Ishikawa (cell line): ENCODE measurements at regions not wholly inside any gene's neighbourhood (a gene's known extent, or its start where the extent isn't known, plus 50 kb on each side); places are given as distances from the start of the nearest gene placed in this dataset.

Source experiments
- CREB1 ChIP-seq: IDR thresholded peaks from 2 replicates; pipeline ENCODE4 v1.6.1; 2012; ENCODE audit warnings: low read depth
- EGR1 ChIP-seq: IDR thresholded peaks from 2 replicates; pipeline ENCODE4 v1.6.1; 2012
- RAD21 ChIP-seq: IDR thresholded peaks from 2 replicates; pipeline ENCODE4 v1.6.1; 2012; ENCODE audit warnings: low read depth
- TAF1 ChIP-seq: IDR thresholded peaks from 2 replicates; pipeline ENCODE4 v1.6.1; 2012; ENCODE audit warnings: low read depth, mild to moderate bottlenecking
- TF ChIP-seq, protein P1 (sequence below): IDR thresholded peaks from 2 replicates; pipeline ENCODE4 v1.6.1; 2012
- TF ChIP-seq, protein P2 (sequence below): IDR thresholded peaks from 2 replicates; pipeline ENCODE4 v1.6.1; 2012
- TF ChIP-seq, protein P3 (sequence below): IDR thresholded peaks from 2 replicates; pipeline ENCODE4 v1.6.1; 2012; ENCODE audit warnings: low read depth, mild to moderate bottlenecking

DNA sequence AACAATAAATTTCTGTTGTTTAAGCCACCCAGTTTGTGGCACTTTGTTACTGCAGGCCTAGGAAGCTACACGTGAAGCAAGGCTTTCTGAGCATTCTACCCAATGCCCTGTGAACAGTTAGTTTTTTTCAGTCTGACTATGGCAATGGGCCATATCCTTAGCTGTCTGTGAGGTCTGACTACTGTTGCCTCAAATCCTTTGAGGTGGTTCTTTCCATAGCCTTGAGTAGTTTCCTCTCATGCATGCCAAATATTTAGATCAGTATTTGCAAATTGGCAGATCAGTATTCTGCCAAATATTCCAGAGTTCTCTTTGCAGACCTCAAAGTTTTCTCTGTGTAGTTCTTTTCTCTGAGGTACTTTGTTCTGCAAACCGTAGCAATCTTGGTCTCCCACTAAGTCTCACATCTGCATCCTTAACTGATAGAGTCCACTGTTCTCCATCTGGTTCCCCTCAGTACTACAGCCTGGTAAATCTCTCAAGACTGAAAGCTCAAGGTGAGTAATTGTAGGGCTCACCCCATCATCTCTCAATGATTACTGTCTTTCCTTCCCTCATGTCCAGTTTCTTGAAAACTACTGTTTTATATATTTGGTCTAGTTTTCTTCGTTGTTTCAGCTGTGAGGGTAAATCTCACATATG is 984.9 kb upstream of the INTU start:
- TF ChIP-seq, protein P1, sequence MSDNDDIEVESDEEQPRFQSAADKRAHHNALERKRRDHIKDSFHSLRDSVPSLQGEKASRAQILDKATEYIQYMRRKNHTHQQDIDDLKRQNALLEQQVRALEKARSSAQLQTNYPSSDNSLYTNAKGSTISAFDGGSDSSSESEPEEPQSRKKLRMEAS = no peak
- no peak for TF ChIP-seq EGR1
- TF ChIP-seq CREB1 = no peak
- no peak for TF ChIP-seq TAF1
- TF ChIP-seq, protein P2, sequence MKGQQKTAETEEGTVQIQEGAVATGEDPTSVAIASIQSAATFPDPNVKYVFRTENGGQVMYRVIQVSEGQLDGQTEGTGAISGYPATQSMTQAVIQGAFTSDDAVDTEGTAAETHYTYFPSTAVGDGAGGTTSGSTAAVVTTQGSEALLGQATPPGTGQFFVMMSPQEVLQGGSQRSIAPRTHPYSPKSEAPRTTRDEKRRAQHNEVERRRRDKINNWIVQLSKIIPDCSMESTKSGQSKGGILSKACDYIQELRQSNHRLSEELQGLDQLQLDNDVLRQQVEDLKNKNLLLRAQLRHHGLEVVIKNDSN = no peak
- no peak for TF ChIP-seq RAD21
- TF ChIP-seq, protein P3, sequence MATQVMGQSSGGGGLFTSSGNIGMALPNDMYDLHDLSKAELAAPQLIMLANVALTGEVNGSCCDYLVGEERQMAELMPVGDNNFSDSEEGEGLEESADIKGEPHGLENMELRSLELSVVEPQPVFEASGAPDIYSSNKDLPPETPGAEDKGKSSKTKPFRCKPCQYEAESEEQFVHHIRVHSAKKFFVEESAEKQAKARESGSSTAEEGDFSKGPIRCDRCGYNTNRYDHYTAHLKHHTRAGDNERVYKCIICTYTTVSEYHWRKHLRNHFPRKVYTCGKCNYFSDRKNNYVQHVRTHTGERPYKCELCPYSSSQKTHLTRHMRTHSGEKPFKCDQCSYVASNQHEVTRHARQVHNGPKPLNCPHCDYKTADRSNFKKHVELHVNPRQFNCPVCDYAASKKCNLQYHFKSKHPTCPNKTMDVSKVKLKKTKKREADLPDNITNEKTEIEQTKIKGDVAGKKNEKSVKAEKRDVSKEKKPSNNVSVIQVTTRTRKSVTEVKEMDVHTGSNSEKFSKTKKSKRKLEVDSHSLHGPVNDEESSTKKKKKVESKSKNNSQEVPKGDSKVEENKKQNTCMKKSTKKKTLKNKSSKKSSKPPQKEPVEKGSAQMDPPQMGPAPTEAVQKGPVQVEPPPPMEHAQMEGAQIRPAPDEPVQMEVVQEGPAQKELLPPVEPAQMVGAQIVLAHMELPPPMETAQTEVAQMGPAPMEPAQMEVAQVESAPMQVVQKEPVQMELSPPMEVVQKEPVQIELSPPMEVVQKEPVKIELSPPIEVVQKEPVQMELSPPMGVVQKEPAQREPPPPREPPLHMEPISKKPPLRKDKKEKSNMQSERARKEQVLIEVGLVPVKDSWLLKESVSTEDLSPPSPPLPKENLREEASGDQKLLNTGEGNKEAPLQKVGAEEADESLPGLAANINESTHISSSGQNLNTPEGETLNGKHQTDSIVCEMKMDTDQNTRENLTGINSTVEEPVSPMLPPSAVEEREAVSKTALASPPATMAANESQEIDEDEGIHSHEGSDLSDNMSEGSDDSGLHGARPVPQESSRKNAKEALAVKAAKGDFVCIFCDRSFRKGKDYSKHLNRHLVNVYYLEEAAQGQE = no peak
